ENCODE measurements at regions not wholly inside any gene's neighbourhood (a gene's known extent, or its start where the extent isn't known, plus 50 kb on each side); places are given as distances from the start of the nearest gene placed in this dataset.

GRCh38 chr18:25454270-25454659, 102.3 kb upstream of the ZNF521 start:
- TF ChIP-seq CTCF (IDR thresholded peaks at IDR 0.05; ENCODE audit: borderline replicate concordance, extremely low read depth, low read length, poor library complexity, severe bottlenecking): no peak
- no peak for TF ChIP-seq EZH2 (IDR thresholded peaks at IDR 0.05; ENCODE audit: borderline replicate concordance, low read depth, low read length, severe bottlenecking)
